H1 (cell line): ENCODE measurements at regions not wholly inside any gene's neighbourhood (a gene's known extent, or its start where the extent isn't known, plus 50 kb on each side); places are given as distances from the start of the nearest gene placed in this dataset.

ENCODE experiments used
- CTCF ChIA-PET: fragments of 300-600 bp; sonication (Branson Sonifier 250); formaldehyde crosslinking; loops from one replicate; lab custom pipeline; 2021; ENCODE audit not compliant: partially characterized antibody; lab: Charles Lee
- POLR2A ChIA-PET: fragments of 300-600 bp; sonication (Branson Sonifier 250); formaldehyde crosslinking; loops from one replicate; lab custom pipeline; 2021; ENCODE audit warnings: inconsistent platforms; ENCODE audit not compliant: partially characterized antibody; lab: Charles Lee
- DNase-seq, 2 experiments: peaks; one replicate each; pipeline versions ENCODE4 v3.0.0 to v3.0.0-alpha.2; 2010 to 2022; ENCODE audit warnings: low spot score in 2 of 2, low read depth in 1 of 2, mixed read lengths in 1 of 2
- FAIRE-seq: peaks from 2 replicates; lab custom pipeline; 2011; peaks lifted over from hg19 to GRCh38; lab: Jason Lieb, UNC
- H2AFZ ChIP-seq: 2 replicates; pipeline ENCODE4 v1.8.1; 2012; ENCODE audit warnings: low read length, inconsistent platforms
- H2AK5ac ChIP-seq: 2 replicates; pipeline ENCODE4 v1.6.1; 2013; ENCODE audit warnings: low read depth, low read length
- H2BK120ac ChIP-seq: replicated peaks from 2 replicates; pipeline ENCODE3; 2013; ENCODE audit warnings: low read depth, low read length, inconsistent platforms
- H2BK12ac ChIP-seq: 2 replicates; pipeline ENCODE4 v1.6.1; 2013; ENCODE audit warnings: low read depth, low read length
- H2BK15ac ChIP-seq: 2 replicates; pipeline ENCODE4 v1.6.1; 2013; ENCODE audit warnings: low read length
- H2BK20ac ChIP-seq: 2 replicates; pipeline ENCODE4 v1.6.1; 2013; ENCODE audit warnings: low read length
- H2BK5ac ChIP-seq: 2 replicates; pipeline ENCODE4 v1.6.1; 2013; ENCODE audit warnings: low read depth, low read length
- H3K14ac ChIP-seq: 2 replicates; pipeline ENCODE4 v1.6.1; 2013; ENCODE audit warnings: inconsistent platforms; ENCODE audit not compliant: insufficient read length
- H3K18ac ChIP-seq: 2 replicates; pipeline ENCODE4 v1.6.1; 2013; ENCODE audit warnings: low read length; ENCODE audit errors: extremely low read depth
- H3K23ac ChIP-seq: 2 replicates; pipeline ENCODE4 v1.6.1; 2013; ENCODE audit warnings: inconsistent platforms; ENCODE audit not compliant: insufficient read length
- H3K23me2 ChIP-seq: 2 replicates; pipeline ENCODE4 v1.6.1; 2013; ENCODE audit warnings: low read depth, low read length
- H3K27ac ChIP-seq: 2 replicates; pipeline ENCODE4 v1.6.1; 2011; ENCODE audit warnings: low read depth, low read length, inconsistent platforms
- H3K27me3 ChIP-seq, 4 experiments: replicated peaks in 1 of 4; 1 replicate in 1 of 4; 2 replicates in 3 of 4; pipeline versions ENCODE4 v1.6.1 to v1.8.1; 2011 to 2013; ENCODE audit warnings: low read length in 3 of 4, mild to moderate bottlenecking in 3 of 4, inconsistent platforms in 2 of 4, mixed read lengths in 2 of 4, moderate library complexity in 1 of 4; ENCODE audit not compliant: control insufficient read depth in 3 of 4, insufficient read depth in 3 of 4; ENCODE audit errors: extremely low read depth in 1 of 4
- H3K36me3 ChIP-seq, 4 experiments: 2 replicates each; pipeline versions ENCODE4 v1.6.1 to v1.8.1; 2011 to 2013; ENCODE audit warnings: mild to moderate bottlenecking in 4 of 4, low read length in 3 of 4, moderate library complexity in 2 of 4, control low read depth in 1 of 4, inconsistent platforms in 1 of 4; ENCODE audit not compliant: insufficient read depth in 4 of 4, control insufficient read depth in 2 of 4
- H3K4ac ChIP-seq: replicated peaks from 2 replicates; pipeline ENCODE3; 2013; ENCODE audit warnings: low read length, low read depth, mixed read lengths, inconsistent platforms; ENCODE audit not compliant: insufficient read length
- H3K4me1 ChIP-seq, 4 experiments: replicated peaks in 1 of 4; 1 replicate in 1 of 4; 2 replicates in 3 of 4; pipeline versions ENCODE4 v1.6.1 to v1.8.1; 2011 to 2013; ENCODE audit warnings: low read length in 3 of 4, inconsistent platforms in 2 of 4, mixed read lengths in 1 of 4; ENCODE audit not compliant: insufficient read depth in 4 of 4, control insufficient read depth in 3 of 4
- H3K4me2 ChIP-seq, 2 experiments: 2 replicates each; pipeline versions ENCODE4 v1.6.1 to v1.8.1; 2011 to 2013; ENCODE audit warnings: low read depth in 2 of 2, low read length in 2 of 2, control low read depth in 1 of 2, inconsistent platforms in 1 of 2, mild to moderate bottlenecking in 1 of 2; ENCODE audit not compliant: insufficient read depth in 1 of 2
- H3K4me3 ChIP-seq, 4 experiments: fragments of 200-600, 300-600 bp in 1 of 4; sonication (generic), shearing (Covaris generic), sonication (Bioruptor Twin) in 1 of 4; 2 replicates each; pipeline versions ENCODE4 v1.5.1 to v1.8.1; 2011 to 2016; ENCODE audit warnings: low read length in 4 of 4, low read depth in 3 of 4, control low read depth in 2 of 4, inconsistent platforms in 2 of 4, mild to moderate bottlenecking in 2 of 4, mixed read lengths in 1 of 4, moderate library complexity in 1 of 4; ENCODE audit not compliant: insufficient read depth in 2 of 4; ENCODE audit errors: extremely low read depth in 1 of 4
- H3K56ac ChIP-seq: replicated peaks from 2 replicates; pipeline ENCODE3; 2013; ENCODE audit warnings: low read depth, mild to moderate bottlenecking, mixed read lengths, low read length, inconsistent platforms; ENCODE audit not compliant: insufficient read length
- H3K79me1 ChIP-seq: 2 replicates; pipeline ENCODE4 v1.6.1; 2013; ENCODE audit warnings: low read depth, low read length, control low read depth
- H3K79me2 ChIP-seq, 2 experiments: 2 replicates each; pipeline versions ENCODE4 v1.6.1 to v1.8.1; 2012 to 2013; ENCODE audit warnings: low read length in 2 of 2, mild to moderate bottlenecking in 2 of 2, inconsistent platforms in 1 of 2; ENCODE audit not compliant: insufficient read depth in 2 of 2, control insufficient read depth in 1 of 2
- H3K9ac ChIP-seq, 4 experiments: replicated peaks in 1 of 4; 1 replicate in 1 of 4; 2 replicates in 3 of 4; pipeline versions ENCODE4 v1.6.1 to v1.8.1; 2011 to 2013; ENCODE audit warnings: low read depth in 3 of 4, low read length in 3 of 4, control low read depth in 2 of 4, mild to moderate bottlenecking in 2 of 4, moderate library complexity in 2 of 4, inconsistent platforms in 1 of 4; ENCODE audit errors: extremely low read depth in 1 of 4
- H3K9me3 ChIP-seq, 2 experiments: 2 replicates each; pipeline versions ENCODE4 v1.6.1 to v1.8.1; 2012 to 2013; ENCODE audit warnings: mild to moderate bottlenecking in 2 of 2, moderate library complexity in 2 of 2, control low read depth in 1 of 2, inconsistent platforms in 1 of 2, low read depth in 1 of 2, low read length in 1 of 2, mixed read lengths in 1 of 2; ENCODE audit not compliant: insufficient read depth in 2 of 2
- H4K20me1 ChIP-seq, 2 experiments: replicated peaks in 1 of 2; 2 replicates each; pipeline versions ENCODE3 to v1.8.1; 2011 to 2013; ENCODE audit warnings: inconsistent platforms in 2 of 2, low read length in 2 of 2, mild to moderate bottlenecking in 1 of 2; ENCODE audit not compliant: insufficient read depth in 2 of 2, control insufficient read depth in 1 of 2
- H4K5ac ChIP-seq: 2 replicates; pipeline ENCODE4 v1.6.1; 2013; ENCODE audit warnings: low read length, low read depth, mixed read lengths, inconsistent platforms; ENCODE audit not compliant: insufficient read length
- H4K8ac ChIP-seq: 2 replicates; pipeline ENCODE4 v1.8.0; 2013; ENCODE audit warnings: mild to moderate bottlenecking, moderate library complexity, low read length, inconsistent platforms; ENCODE audit not compliant: insufficient read depth; ENCODE audit errors: extremely low read depth
- H4K91ac ChIP-seq: replicated peaks from 2 replicates; pipeline ENCODE3; 2013; ENCODE audit warnings: low read length, mixed read lengths, inconsistent platforms; ENCODE audit not compliant: insufficient read length
- RFX5 ChIP-seq: IDR thresholded peaks from 2 replicates; pipeline ENCODE4 v1.6.1; 2011; ENCODE audit warnings: low read depth, low read length, improper control_type of control experiment, borderline replicate concordance
- SIN3A ChIP-seq, 2 experiments: IDR thresholded peaks in 1 of 2; conservative IDR thresholded peaks in 1 of 2; 2 replicates each; pipeline ENCODE4 v1.6.1; 2011 to 2012; ENCODE audit warnings: low read length in 2 of 2, improper control_type of control experiment in 1 of 2, low read depth in 1 of 2, mild to moderate bottlenecking in 1 of 2
- WGBS, 2 experiments: shearing (Covaris generic) in 1 of 2; methylation state at CpG; one replicate each; pipeline versions ENCODE4 v1.1.6 to v1.1.7; 2013 to 2015; ENCODE audit warnings: low lambda C conversion rate in 2 of 2, mixed read lengths in 2 of 2, inconsistent platforms in 1 of 2, low coverage in 1 of 2, missing lambda C conversion rate in 1 of 2; ENCODE audit not compliant: insufficient replicate concordance in 2 of 2, insufficient coverage in 1 of 2, insufficient read length in 1 of 2; ENCODE audit errors: extremely low coverage in 1 of 2, missing lambda C conversion rate in 1 of 2; 5-methylcytosine and 5-hydroxymethylcytosine counted together
- TF ChIP-seq, protein P1 (sequence below): IDR thresholded peaks from 2 replicates; pipeline ENCODE4 v1.6.1; 2012; ENCODE audit warnings: inconsistent platforms

DNA sequence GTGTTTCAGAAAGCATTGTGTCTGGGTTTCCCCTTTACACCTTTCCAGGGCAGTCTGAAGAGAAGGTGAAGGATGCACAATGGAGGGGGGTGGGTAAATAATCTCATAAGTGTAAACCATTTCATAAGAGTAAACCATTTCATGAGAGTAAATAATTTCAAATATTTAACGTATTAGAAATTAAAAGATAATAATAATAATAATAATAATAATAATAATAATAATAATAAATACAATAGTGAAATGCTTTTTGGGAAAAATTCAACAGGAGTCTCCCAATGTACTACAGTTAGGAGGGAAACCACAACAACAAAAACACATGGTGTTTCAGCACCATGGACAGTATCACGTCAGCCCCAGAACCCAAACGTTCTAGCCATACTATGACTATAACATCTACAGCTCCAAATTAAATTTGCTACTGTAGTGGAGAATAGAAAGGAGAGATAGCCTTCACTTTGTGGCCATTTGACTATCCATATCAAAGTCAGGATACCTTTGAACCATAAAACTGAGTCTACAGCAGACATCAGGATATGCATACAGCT lies 691.8 kb downstream of the BCL11B start:
- no peaks in the 10 kb centered on the region for H3K79me2 ChIP-seq
- no peak overlapping the region for H3K23ac ChIP-seq
- no peak overlapping the region for H2BK15ac ChIP-seq
- H3K18ac ChIP-seq: no peak overlapping the region
- H2BK5ac ChIP-seq: no peak overlapping the region
- H3K23me2 ChIP-seq: no peaks in the 10 kb centered on the region
- no peak overlapping the region for H2BK20ac ChIP-seq
- peaks cover 0 to 2% of the 10 kb centered on the region in 2 experiments for H4K20me1 ChIP-seq
- H2AK5ac ChIP-seq: no peak overlapping the region
- no peak overlapping the region for H3K4me3 ChIP-seq
- no peak overlapping the region for H3K4ac ChIP-seq
- H3K4me1 ChIP-seq: no peaks in the 10 kb centered on the region
- H3K27ac ChIP-seq: no peak overlapping the region
- no peaks in the 10 kb centered on the region for H3K36me3 ChIP-seq
- no peak overlapping the region for H2BK12ac ChIP-seq
- DNase-seq: no peak
- no peaks in the 10 kb centered on the region for H3K9me3 ChIP-seq
- H2AFZ ChIP-seq: no peak overlapping the region
- H3K9ac ChIP-seq: no peak overlapping the region
- no peaks in the 10 kb centered on the region for H3K79me1 ChIP-seq
- no peak overlapping the region for H4K8ac ChIP-seq
- H3K27me3 ChIP-seq: no peaks in the 10 kb centered on the region
- no peak for FAIRE-seq
- no peak overlapping the region for H3K14ac ChIP-seq
- ChIA-PET CTCF (interaction anchor here (1.2 kb wide), 1 partner anchor 254 kb away, joined by 3 read pairs; no protein-coding TSS in a partner anchor), POLR2A (no interaction called here)
- H4K91ac ChIP-seq: no peak overlapping the region
- no peak overlapping the region for H4K5ac ChIP-seq
- no peak overlapping the region for H3K4me2 ChIP-seq
- TF ChIP-seq SIN3A (conservative IDR thresholded peaks at IDR 0.05 in 1 of 2, IDR thresholded peaks at IDR 0.05 in 1 of 2; ENCODE audit: low read depth in 1 of 2, low read length in 2 of 2) (peak; percentile 88 to 90; a peak in 3 of 4 replicates), RFX5 (no peak)
- TF ChIP-seq, protein P1, sequence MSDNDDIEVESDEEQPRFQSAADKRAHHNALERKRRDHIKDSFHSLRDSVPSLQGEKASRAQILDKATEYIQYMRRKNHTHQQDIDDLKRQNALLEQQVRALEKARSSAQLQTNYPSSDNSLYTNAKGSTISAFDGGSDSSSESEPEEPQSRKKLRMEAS: peak; percentile 90
- 40% methylated on average over 3 of the region's 3 CpGs; no CpG with 5 or more reads in 1 of the 2 experiments for WGBS, 2 experiments
- no peak overlapping the region for H2BK120ac ChIP-seq
- no peak overlapping the region for H3K56ac ChIP-seq
